Fibroblast of lung (primary cell): ENCODE measurements at regions not wholly inside any gene's neighbourhood (a gene's known extent, or its start where the extent isn't known, plus 50 kb on each side); places are given as distances from the start of the nearest gene placed in this dataset.

Source experiments
- EZH2 ChIP-seq: IDR thresholded peaks from 2 replicates; pipeline ENCODE4 v1.5.1; 2012; ENCODE audit warnings: low read length, control low read depth, mild to moderate bottlenecking; ENCODE audit errors: missing control alignments
- TF ChIP-seq, protein P1 (sequence below), 2 donors: IDR thresholded peaks in 1 of 2; conservative IDR thresholded peaks in 1 of 2; 1 replicate in 1 of 2; 2 replicates in 1 of 2; pipeline ENCODE4 v1.5.1; 2011 to 2012; ENCODE audit warnings: low read length in 2 of 2, control low read depth in 1 of 2, inconsistent platforms in 1 of 2, low read depth in 1 of 2, mild to moderate bottlenecking in 1 of 2

GRCh38 chr5:125536582-125536981, 790.1 kb upstream of the ZNF608 start:
- no peak for TF ChIP-seq EZH2
- TF ChIP-seq, protein P1, sequence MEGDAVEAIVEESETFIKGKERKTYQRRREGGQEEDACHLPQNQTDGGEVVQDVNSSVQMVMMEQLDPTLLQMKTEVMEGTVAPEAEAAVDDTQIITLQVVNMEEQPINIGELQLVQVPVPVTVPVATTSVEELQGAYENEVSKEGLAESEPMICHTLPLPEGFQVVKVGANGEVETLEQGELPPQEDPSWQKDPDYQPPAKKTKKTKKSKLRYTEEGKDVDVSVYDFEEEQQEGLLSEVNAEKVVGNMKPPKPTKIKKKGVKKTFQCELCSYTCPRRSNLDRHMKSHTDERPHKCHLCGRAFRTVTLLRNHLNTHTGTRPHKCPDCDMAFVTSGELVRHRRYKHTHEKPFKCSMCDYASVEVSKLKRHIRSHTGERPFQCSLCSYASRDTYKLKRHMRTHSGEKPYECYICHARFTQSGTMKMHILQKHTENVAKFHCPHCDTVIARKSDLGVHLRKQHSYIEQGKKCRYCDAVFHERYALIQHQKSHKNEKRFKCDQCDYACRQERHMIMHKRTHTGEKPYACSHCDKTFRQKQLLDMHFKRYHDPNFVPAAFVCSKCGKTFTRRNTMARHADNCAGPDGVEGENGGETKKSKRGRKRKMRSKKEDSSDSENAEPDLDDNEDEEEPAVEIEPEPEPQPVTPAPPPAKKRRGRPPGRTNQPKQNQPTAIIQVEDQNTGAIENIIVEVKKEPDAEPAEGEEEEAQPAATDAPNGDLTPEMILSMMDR (conservative IDR thresholded peaks at IDR 0.05 in 1 of 2, IDR thresholded peaks at IDR 0.05 in 1 of 2; ENCODE audit: low read depth in 1 of 2, low read length in 2 of 2), result no peak
